OCI-LY3 (cell line): ENCODE measurements at regions not wholly inside any gene's neighbourhood (a gene's known extent, or its start where the extent isn't known, plus 50 kb on each side); places are given as distances from the start of the nearest gene placed in this dataset.

Experiments used
- H2AFZ ChIP-seq: fragments of 200-600, 300-600 bp; shearing (Covaris generic); 2 replicates; pipeline ENCODE4 v1.6.0; 2014; ENCODE audit warnings: antibody characterized with exemption, low read depth, low read length
- H3K27ac ChIP-seq: fragments of 200-600, 300-600 bp; sonication (generic); 2 replicates; pipeline ENCODE4 v1.5.1; 2014; ENCODE audit warnings: mild to moderate bottlenecking, low read length, moderate library complexity, mixed read lengths
- H3K27me3 ChIP-seq: fragments of 200-600, 300-600 bp; sonication (generic); 2 replicates; pipeline ENCODE4 v1.6.1; 2014; ENCODE audit warnings: low read depth, low read length, mixed read lengths
- H3K36me3 ChIP-seq: fragments of 200-600, 300-600 bp; sonication (generic); replicated peaks from 2 replicates; pipeline ENCODE3; 2014; ENCODE audit warnings: low read depth, low read length, mixed read lengths
- H3K4me1 ChIP-seq: fragments of 300-600, 200-600 bp; sonication (generic); 2 replicates; pipeline ENCODE4 v1.6.1; 2014; ENCODE audit warnings: low read length, mixed read lengths
- H3K4me2 ChIP-seq: fragments of 200-600, 300-600 bp; sonication (generic); 2 replicates; pipeline ENCODE4 v1.6.1; 2014; ENCODE audit warnings: low read length, mixed read lengths
- H3K4me3 ChIP-seq: fragments of 300-600, 200-600 bp; sonication (generic); 2 replicates; pipeline ENCODE4 v1.5.1; 2014; ENCODE audit warnings: antibody characterized with exemption, mild to moderate bottlenecking, low read length, moderate library complexity
- H3K79me2 ChIP-seq: fragments of 300-600, 200-600 bp; shearing (Covaris generic); 2 replicates; pipeline ENCODE4 v1.6.1; 2014; ENCODE audit warnings: mild to moderate bottlenecking, low read length, mixed read lengths
- H3K9ac ChIP-seq: fragments of 300-600, 200-600 bp; shearing (Covaris generic); 2 replicates; pipeline ENCODE4 v1.6.0; 2014; ENCODE audit warnings: mild to moderate bottlenecking, low read length, moderate library complexity
- H3K9me3 ChIP-seq: fragments of 200-600, 300-600 bp; shearing (Covaris generic); 2 replicates; pipeline ENCODE4 v1.6.1; 2014; ENCODE audit warnings: low read length, mixed read lengths; ENCODE audit not compliant: insufficient read depth
- H4K20me1 ChIP-seq: fragments of 200-600, 300-600 bp; sonication (generic); 2 replicates; pipeline ENCODE4 v1.6.1; 2016; ENCODE audit warnings: low read length, mixed read lengths; ENCODE audit not compliant: insufficient read depth
- CTCF ChIP-seq: fragments of 200-600, 300-600 bp; sonication (generic); IDR thresholded peaks from 2 replicates; pipeline ENCODE4 v1.5.1; 2014; ENCODE audit warnings: antibody characterized with exemption, low read length, low read depth
- EZH2phosphoT487 ChIP-seq: fragments of 200-600 bp; shearing (Covaris generic); IDR thresholded peaks from 2 replicates; pipeline ENCODE4 v1.6.1; 2018; ENCODE audit warnings: antibody characterized with exemption, mixed run types, low read depth

GRCh38 chr4:182142176-182143085, 100.8 kb upstream of the TENM3 start:
- Histone ChIP-seq H3K27ac (no peak overlapping the region), H2AFZ (no peak overlapping the region), H3K79me2 (no peaks in the 10 kb centered on the region), H3K4me2 (no peak overlapping the region), H3K9ac (no peak overlapping the region), H3K27me3 (no peaks in the 10 kb centered on the region), H3K9me3 (0 out of 2 replicates have a peak, but pooled peaks cover 4% of the 10 kb centered on the region), H3K4me3 (no peak overlapping the region), H4K20me1 (no peaks in the 10 kb centered on the region), H3K36me3 (no peaks in the 10 kb centered on the region), H3K4me1 (no peaks in the 10 kb centered on the region)
- TF ChIP-seq CTCF: no peak

GRCh38 chr4:182143086-182143821, 99.9 kb upstream of the TENM3 start:
- Histone ChIP-seq H3K4me1 (no peaks in the 10 kb centered on the region), H3K4me2 (no peak overlapping the region), H3K27me3 (no peaks in the 10 kb centered on the region), H3K9ac (no peak overlapping the region), H3K9me3 (peaks cover 4% of the 10 kb centered on the region; the same call in 1 of the 2 replicates), H3K79me2 (no peaks in the 10 kb centered on the region), H3K36me3 (no peaks in the 10 kb centered on the region), H2AFZ (no peak overlapping the region), H3K4me3 (no peak overlapping the region), H4K20me1 (no peaks in the 10 kb centered on the region), H3K27ac (no peak overlapping the region)
- no peak for TF ChIP-seq CTCF

GRCh38 chr4:182143822-182144625, 99.2 kb upstream of the TENM3 start:
- H3K36me3 ChIP-seq: no peaks in the 10 kb centered on the region
- H3K4me3 ChIP-seq: no peak overlapping the region
- no peaks in the 10 kb centered on the region for H3K27me3 ChIP-seq
- H3K4me1 ChIP-seq: no peaks in the 10 kb centered on the region
- no peaks in the 10 kb centered on the region for H3K79me2 ChIP-seq
- no peak for TF ChIP-seq CTCF
- TF ChIP-seq EZH2phosphoT487: no peak
- H3K27ac ChIP-seq: no peak overlapping the region
- no peak overlapping the region for H3K4me2 ChIP-seq
- peaks cover 4% of the 10 kb centered on the region; the same call in 1 of the 2 replicates for H3K9me3 ChIP-seq
- H4K20me1 ChIP-seq: no peaks in the 10 kb centered on the region
- no peak overlapping the region for H3K9ac ChIP-seq
- no peak overlapping the region for H2AFZ ChIP-seq
